Colonic mucosa (tissue), 4 donors: ENCODE measurements at regions not wholly inside any gene's neighbourhood (a gene's known extent, or its start where the extent isn't known, plus 50 kb on each side); places are given as distances from the start of the nearest gene placed in this dataset.

Experiments
- DNase-seq: peaks from one replicate; pipeline ENCODE4 v3.0.0-alpha.2; 2020
- H3K27ac ChIP-seq: fragments of 200-600 bp; one replicate; pipeline ENCODE4 v1.8.0; 2021
- H3K27me3 ChIP-seq: fragments of 200-600 bp; one replicate; pipeline ENCODE4 v1.8.0; 2021
- H3K36me3 ChIP-seq: fragments of 200-600 bp; one replicate; pipeline ENCODE4 v1.8.0; 2021
- H3K4me1 ChIP-seq: fragments of 200-600 bp; one replicate; pipeline ENCODE4 v1.8.0; 2021; ENCODE audit warnings: mild to moderate bottlenecking
- H3K4me3 ChIP-seq: fragments of 200-600 bp; one replicate; pipeline ENCODE4 v1.8.0; 2021
- H3K9ac ChIP-seq, 2 donors: one replicate each; pipeline ENCODE4 v1.7.0; 2013; ENCODE audit warnings: control low read depth in 2 of 2, low read depth in 2 of 2, low read length in 2 of 2
- H3K9me3 ChIP-seq: fragments of 200-600 bp; one replicate; pipeline ENCODE4 v1.8.0; 2021
- intact Hi-C: fragments of 100-400 bp; cut with DNase I; formaldehyde crosslinking; loops from one replicate; pipeline ENCODE4 v1.14.1; 2022
- TF ChIP-seq, protein P1 (sequence below): fragments of 200-600 bp; IDR thresholded peaks from one replicate; pipeline ENCODE4 v1.8.0; 2022; ENCODE audit warnings: antibody characterized with exemption, mild to moderate bottlenecking
- donor health status: healthy.
- donor health status: DM: no; HTN: no; CAD: no.
- donor health status: DM: no; HTN: no; CAD: no.

- Histone ChIP-seq H3K9ac (no peak overlapping the region), H3K4me1 (no peaks in the 10 kb centered on the region), H3K9me3 (no peaks in the 10 kb centered on the region), H3K27ac (no peak overlapping the region), H3K27me3 (no peaks in the 10 kb centered on the region), H3K36me3 (no peaks in the 10 kb centered on the region), H3K4me3 (no peak overlapping the region)
- no peak for DNase-seq
- TF ChIP-seq, protein P1, sequence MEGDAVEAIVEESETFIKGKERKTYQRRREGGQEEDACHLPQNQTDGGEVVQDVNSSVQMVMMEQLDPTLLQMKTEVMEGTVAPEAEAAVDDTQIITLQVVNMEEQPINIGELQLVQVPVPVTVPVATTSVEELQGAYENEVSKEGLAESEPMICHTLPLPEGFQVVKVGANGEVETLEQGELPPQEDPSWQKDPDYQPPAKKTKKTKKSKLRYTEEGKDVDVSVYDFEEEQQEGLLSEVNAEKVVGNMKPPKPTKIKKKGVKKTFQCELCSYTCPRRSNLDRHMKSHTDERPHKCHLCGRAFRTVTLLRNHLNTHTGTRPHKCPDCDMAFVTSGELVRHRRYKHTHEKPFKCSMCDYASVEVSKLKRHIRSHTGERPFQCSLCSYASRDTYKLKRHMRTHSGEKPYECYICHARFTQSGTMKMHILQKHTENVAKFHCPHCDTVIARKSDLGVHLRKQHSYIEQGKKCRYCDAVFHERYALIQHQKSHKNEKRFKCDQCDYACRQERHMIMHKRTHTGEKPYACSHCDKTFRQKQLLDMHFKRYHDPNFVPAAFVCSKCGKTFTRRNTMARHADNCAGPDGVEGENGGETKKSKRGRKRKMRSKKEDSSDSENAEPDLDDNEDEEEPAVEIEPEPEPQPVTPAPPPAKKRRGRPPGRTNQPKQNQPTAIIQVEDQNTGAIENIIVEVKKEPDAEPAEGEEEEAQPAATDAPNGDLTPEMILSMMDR, result no peak
- intact Hi-C loops, result loop anchor here (10.0 kb wide), 1 partner anchor 212 kb away; no protein-coding TSS in a partner anchor
These were observed 143.1 kb downstream of the RAP2A start for GRCh38 chr13:97577026-97577425.

DNA sequence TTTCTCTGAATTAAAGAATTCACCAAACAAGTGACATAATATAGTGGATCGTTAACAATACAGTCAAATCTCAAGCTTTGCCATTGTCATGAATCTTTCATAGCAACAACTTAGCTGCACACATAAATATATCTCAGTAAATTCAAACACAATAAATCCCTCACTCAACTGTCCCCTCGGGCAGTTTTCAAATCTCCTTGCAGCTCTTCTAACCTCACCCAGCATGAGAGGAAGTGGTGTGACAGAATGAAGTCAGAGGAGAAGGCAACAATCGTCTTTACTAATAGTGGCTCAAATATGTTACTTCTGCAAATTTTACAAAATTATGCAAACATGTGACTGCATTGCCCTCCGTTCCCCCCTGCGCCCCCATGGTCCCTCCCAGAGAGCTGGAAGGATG lies 148.2 kb downstream of the RAP2A start:
- intact Hi-C loops, result no loop called here
- Histone ChIP-seq H3K4me3 (no peak overlapping the region), H3K4me1 (no peaks in the 10 kb centered on the region), H3K36me3 (no peaks in the 10 kb centered on the region), H3K9ac (no peak overlapping the region), H3K27ac (no peak overlapping the region), H3K9me3 (no peaks in the 10 kb centered on the region), H3K27me3 (no peaks in the 10 kb centered on the region)
- TF ChIP-seq, protein P1, result no peak
- DNase-seq, result no peak

DNA sequence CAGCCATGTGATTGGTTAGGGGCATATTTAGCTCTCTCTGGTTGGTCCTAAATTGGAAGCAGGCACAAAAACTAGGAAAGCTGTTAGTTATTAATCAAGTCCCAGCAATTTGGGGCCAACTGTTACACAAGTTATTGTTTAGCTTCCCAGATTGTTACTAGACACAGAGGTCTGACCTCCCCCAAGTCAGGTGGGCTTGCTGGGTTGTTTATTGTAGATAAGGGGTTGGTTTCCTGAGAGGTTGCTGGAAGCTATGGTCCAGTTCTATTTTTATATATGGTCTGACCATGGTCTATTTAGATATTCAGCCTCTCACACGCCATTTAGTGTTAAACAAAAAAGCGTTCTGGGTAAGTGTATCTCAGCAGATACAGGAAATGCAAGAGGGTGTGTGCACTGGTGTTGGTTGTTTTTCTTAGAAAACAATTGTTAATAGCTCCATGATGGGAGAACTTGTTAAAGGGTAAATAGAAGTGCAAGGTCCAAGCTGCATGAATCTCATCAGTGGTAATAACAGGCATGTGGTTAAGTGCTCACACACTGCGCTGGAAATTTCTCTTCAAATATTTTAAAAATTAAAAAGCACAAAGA lies 150.0 kb downstream of the RAP2A start:
- Histone ChIP-seq H3K9me3 (no peaks in the 10 kb centered on the region), H3K36me3 (no peaks in the 10 kb centered on the region), H3K9ac (no peak overlapping the region), H3K4me1 (no peaks in the 10 kb centered on the region), H3K27ac (no peak overlapping the region), H3K27me3 (no peaks in the 10 kb centered on the region), H3K4me3 (no peak overlapping the region)
- no peak for DNase-seq
- TF ChIP-seq, protein P1, result no peak
- intact Hi-C loops, result no loop called here

DNA sequence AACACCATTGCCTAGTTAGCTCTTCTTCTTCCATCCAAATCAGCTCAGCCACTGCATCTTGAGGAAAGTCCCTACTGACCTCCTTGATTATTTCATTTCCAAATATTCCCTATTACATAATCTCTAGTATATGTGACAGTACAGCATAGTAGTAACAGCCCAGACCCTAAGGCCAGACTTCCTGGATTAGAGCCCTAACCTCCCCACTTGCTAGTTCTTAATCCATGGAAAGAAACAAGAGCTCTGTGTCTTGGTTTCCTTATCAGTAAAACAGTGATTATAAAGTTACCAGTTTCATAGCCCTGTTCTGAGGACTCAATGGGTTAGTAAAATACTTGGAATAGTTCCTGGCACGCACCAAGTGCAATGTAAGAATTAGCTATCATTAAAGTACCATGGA lies 153.0 kb downstream of the RAP2A start:
- no peak for DNase-seq
- intact Hi-C loops, result no loop called here

DNA sequence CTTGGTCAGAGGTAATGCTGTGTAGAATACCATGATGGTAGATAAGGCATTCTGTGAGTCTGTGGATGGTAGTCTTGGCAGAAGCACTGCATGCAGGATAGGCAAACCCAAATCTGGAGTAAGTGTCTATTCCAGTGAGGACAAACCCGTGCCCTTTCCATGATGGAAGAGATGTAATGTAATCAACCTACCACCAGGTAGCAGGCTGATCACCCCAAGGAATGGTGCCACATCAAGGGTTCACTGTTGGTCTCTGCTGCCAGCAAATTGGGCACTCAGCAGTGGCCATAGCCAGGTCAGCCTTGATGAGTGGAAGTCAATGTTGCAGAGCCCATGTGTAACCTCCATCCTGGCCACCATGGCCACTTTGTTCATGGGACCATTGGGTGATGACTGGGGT lies 155.0 kb downstream of the RAP2A start:
- Histone ChIP-seq H3K27ac (no peak overlapping the region), H3K27me3 (no peaks in the 10 kb centered on the region), H3K9me3 (no peaks in the 10 kb centered on the region), H3K36me3 (no peaks in the 10 kb centered on the region), H3K4me1 (no peaks in the 10 kb centered on the region), H3K4me3 (no peak overlapping the region), H3K9ac (no peak overlapping the region)
- no peak for DNase-seq
- intact Hi-C loops, result no loop called here
- TF ChIP-seq, protein P1, result no peak

More for the DNA sequence above, 153.0 kb downstream of the RAP2A start:
- Histone ChIP-seq H3K9ac (no peak overlapping the region), H3K4me3 (no peak overlapping the region), H3K27ac (no peak overlapping the region), H3K4me1 (no peaks in the 10 kb centered on the region), H3K36me3 (no peaks in the 10 kb centered on the region), H3K27me3 (no peaks in the 10 kb centered on the region), H3K9me3 (no peaks in the 10 kb centered on the region)
- TF ChIP-seq, protein P1, result no peak
